ENCODE measurements at regions not wholly inside any gene's neighbourhood (a gene's known extent, or its start where the extent isn't known, plus 50 kb on each side); places are given as distances from the start of the nearest gene placed in this dataset.
A peak's percentile ranks its signal among the peaks of the same experiment; 100 is the strongest.

DNA sequence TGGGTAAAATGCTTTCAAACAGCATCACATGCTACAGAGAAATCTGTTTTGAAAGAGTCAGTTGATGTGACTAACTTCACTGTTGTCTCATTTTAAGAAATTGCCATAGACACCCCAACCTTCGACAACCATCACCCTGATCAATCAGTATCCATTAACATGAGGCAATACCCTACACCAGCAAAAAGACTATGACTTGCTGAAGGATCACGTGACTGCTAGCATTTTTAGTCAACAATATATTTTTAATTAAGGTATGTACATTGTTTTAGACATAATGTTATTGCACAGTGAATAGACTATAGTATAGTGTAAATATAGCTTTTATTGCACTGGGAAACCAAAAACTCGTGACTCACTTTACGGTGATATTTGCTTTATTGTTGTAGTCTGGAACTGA lies 200.0 kb upstream of the ARHGAP24 start:
- no peak for DNase-seq

DNA sequence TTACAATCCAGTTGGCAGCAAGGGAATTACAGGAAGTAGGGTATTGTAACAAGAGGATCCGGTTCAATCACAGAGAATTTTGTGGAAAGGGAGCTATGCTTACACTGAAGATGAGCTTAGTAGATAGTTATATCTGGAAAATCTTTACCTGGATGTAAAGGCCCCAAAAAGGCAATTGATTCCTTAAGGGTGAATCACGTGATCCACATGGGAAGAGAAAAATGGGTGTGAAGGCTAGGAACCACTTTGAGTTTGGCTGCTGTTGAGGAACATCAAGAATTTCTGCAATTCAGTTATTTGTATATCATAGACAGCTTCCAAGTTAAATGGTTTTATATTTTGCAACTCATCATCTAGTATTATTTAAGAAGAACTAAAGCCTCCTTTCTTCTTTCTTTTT lies 194.0 kb upstream of the ARHGAP24 start:
- no peak for DNase-seq

- DNase-seq, result no peak
Observed at GRCh38 chr4:85291226-85291625, 183.7 kb upstream of the ARHGAP24 start.

GRCh38 chr4:85298037-85298436 lies 176.9 kb upstream of the ARHGAP24 start:
- DNase-seq, result no peak

- no peak for DNase-seq
Observed at GRCh38 chr4:85302193-85302736, 172.7 kb upstream of the ARHGAP24 start.

GRCh38 chr4:85302756-85303155 lies 172.2 kb upstream of the ARHGAP24 start:
- no peak for DNase-seq

GRCh38 chr4:85318415-85318814 lies 156.5 kb upstream of the ARHGAP24 start:
- no peak for DNase-seq

GRCh38 chr4:85358831-85359230 lies 116.1 kb upstream of the ARHGAP24 start:
- no peak for DNase-seq

DNA sequence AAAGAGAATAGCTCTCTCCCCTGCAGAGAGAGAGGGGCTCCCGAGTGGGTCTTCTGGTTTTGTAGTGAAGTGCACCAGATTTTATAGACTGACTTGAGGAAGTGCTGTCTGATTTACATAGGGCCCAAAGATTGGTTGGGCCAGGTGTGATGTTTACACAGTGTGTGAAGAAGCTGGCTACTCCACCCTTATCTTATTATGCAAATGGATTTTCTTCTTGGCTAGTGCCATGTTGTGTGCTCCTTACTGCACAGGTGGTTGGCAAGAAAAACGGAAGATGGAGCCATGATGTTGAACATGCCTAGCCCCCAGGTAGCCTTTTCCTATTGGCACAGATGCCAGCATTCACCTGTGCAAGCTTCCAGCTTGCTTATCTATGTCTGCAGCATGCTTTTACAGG lies 112.4 kb upstream of the ARHGAP24 start:
- DNase-seq, result no peak

DNA sequence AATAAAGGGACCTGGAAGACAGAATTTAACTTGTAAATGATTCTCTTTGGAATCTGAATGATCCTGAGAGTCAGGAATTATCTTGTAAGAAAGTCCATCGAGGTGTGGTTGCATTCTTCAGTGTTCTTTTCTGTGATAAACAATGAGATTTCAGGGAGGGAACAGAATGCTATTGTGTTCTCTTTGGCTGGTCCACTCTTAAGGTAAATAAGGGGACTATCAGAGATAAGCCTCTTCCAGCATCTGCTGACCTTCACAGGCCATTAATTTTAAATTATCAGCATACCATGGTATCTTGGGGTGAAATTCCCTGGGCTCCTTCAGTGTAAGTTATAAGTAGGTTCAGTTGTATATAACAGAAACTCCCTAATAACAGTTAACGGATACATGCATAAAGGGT lies 107.1 kb upstream of the ARHGAP24 start:
- no peak for DNase-seq

DNA sequence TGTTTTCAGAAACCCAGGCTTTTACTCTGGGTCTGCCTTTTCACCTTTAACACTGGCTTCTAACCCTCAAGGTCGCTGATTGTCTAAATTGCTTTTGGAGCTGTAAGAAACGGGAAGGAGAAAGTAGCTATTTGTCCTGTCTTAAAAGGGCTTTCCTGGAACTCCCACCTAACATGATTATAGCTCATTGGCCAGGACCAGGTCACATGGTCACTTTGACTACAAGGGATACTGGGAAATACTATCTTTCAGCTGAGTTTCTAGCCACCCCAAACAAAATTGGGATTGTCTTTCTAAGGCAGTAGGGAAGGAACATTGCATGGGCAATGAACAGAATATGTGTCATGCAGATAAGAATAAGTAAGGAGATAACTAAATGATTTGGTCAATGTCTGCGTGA lies 106.7 kb upstream of the ARHGAP24 start:
- DNase-seq, result no peak

GRCh38 chr4:85368932-85369331 lies 106.0 kb upstream of the ARHGAP24 start:
- DNase-seq, result no peak

- DNase-seq, result no peak
Observed at GRCh38 chr4:85369703-85370380, 105.1 kb upstream of the ARHGAP24 start.

DNA sequence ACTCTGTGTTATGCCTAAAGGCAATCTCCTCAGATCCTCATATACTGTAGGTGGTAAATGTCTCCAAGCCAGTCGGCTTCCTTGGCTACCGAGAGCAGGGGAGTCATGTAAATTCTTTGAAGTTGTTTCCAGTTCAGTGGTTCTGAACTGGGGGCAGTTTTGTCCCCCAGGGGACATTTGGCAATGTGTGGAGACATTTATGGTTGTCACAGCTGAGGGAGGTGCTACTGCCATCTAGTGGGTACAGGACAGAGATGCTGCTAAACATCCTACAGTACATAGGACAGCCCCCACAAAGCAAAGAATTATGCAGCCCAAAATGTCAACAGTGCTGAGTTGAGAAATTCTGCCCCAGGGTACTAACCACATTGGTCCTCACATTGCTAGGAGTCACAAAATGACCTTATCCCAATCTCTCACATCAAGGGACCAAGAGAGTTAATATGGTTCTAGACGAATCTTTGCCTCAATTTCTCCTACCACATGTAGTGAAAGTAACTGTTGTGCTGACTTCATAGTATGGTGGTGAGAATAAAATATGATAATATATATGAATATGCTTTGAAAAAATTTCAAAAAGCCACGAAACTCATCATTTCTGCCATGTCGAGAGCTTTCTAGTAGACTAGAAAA lies 104.4 kb upstream of the ARHGAP24 start:
- peak in 1 of 2 experiments; percentile 49 for DNase-seq

DNA sequence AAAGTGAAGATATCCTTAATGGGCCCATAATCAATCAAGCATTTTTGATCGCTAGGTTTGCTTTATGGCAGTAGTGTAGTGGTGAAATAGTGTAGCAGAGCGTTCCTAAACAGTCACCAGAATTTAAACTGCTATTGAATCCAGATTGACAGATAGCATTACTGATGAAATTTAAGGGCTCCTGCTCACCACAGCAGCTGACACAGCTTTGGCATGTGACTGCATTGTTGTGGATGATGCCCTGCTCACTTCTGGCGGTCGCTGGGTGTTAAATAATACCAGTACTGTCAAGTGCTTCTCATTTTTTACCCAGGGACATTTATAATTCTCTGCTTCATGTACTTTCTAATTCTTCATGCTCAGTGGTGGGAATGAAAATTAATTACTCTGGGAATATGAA lies 102.0 kb upstream of the ARHGAP24 start:
- no peak for DNase-seq

DNA sequence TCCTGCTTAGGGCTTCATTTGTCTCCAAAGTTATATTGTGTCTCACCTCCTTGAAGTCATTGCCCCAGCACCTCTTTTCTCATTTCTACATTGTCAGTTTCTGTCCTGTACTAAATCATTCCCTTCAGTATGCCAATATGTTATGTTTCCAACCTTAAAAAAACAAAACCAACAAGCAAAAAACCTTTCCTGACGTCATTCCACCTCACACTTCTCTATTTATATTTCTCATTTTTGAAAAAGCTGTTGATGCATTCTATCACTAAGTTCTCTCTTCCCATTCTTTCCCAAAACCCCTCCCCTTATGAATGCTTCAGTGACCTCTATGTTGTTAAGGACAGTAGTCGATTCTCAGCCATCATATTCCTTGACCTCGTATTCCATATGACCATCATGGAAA lies 98.7 kb upstream of the ARHGAP24 start:
- DNase-seq, result no peak

DNA sequence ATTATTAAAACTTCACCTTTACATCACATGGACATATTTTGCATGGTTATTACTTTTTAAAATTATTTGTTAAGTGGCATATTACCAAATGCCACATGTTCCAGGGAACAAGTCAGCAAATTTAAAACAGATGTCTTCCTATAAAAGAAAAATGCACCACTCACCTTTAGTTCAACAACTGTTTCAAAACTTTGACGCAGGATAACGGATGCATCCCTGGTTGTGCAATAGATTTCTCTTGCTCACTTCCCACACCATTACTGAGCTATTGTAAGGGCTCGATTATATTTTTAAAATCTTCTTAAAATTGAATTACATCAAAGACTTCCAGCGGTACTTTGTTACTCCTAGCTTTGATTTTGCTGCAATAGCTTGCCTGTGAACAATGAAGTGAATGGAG lies 93.0 kb upstream of the ARHGAP24 start:
- no peak for DNase-seq

- no peak for DNase-seq
Observed at GRCh38 chr4:85391071-85391470, 83.9 kb upstream of the ARHGAP24 start.

DNA sequence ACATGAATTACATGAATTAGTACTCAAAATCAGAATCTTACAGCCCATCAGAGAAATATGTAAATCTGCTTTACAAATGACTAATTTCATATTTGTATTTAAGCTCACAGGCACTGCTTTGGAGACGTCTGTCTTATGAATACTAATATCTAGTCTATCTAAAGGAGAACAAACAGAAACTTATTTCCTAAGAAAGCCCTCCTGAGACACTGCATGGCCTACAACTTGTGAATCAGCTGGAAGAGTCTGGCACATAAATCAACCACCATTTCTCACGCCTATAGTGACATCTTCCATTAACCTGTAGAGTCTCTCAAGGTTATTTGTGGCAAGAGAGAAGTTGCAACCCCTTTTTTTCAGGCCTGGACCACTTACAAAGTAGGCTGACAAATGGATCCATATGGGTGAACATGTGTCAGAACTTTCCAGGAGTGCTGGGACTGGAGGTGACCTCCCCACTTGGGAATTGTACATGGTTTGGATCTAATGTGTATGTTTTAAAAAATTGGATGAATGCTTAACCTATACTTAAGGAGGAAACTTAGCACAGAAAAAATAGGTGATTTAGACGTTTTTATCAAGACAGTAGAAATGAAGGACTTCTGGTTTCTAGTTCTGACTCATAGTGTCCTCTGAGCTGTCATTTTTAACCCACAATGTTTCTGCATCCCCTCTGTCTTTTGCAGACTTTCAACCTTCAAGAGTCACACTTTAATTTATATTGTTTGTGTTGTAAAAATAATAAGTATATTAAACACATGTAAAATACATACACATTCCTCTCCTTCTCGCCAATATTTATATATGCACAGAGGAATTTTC lies 83.2 kb upstream of the ARHGAP24 start:
- DNase-seq, result no peak

DNA sequence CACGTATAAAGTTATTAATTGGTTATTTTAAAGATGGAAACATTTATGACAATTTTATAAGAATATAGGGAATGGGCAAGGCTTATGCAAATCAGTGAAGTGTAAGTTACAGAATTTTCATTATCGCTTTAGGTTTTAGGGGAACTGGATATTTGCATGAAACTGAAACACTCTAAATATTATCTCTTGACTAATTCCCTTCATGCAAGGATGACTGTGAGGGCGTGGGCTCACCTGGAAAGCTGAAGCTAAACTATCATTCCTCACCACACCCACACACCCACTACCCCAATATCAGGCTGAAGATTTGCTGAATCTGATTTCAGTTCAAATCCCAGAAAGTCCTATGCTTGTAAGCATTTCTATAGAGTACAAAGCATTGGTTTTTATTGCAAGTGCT lies 81.7 kb upstream of the ARHGAP24 start:
- DNase-seq, result peak; percentile 55 to 63

DNA sequence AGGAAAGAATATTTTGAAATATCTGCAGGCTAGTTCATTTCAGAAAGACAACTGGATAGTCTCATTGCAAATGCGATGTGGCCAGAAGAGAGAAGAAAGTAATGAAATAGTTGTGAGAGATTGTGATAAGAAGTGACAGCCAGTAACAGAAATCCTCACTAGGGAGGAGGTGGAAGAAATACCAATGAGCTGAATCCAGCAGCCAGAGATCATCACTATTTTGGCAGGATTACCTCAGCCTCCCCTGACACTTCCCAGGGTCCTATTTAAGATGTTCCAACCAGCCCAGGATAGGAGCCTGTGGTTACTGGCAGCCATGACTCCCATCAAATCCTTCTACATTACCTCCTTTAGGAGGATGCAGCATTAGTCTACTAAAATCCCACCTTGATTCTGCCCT lies 76.7 kb upstream of the ARHGAP24 start:
- DNase-seq, result no peak

GRCh38 chr4:85399270-85399669 lies 75.7 kb upstream of the ARHGAP24 start:
- DNase-seq, result no peak

- no peak for DNase-seq
Observed at GRCh38 chr4:85402371-85402770, 72.6 kb upstream of the ARHGAP24 start.

DNA sequence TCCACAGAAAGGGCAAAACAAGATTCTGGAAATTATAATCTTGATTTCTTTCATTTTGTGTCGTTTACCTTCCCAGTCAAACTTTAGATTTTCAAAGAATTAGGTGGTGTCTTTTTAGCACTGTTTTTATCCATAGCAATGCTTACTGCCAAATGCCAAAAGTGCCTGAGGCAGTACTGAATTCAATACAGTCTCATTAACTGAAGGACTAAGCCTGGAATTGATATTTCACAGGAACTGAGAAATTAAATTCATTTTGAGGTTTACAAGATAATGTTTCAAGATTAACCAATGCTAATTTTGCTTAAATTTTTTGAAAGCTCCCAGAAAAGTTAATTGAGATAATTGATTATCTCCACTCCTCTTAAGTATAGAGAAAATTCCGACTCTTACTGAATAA lies 68.8 kb upstream of the ARHGAP24 start:
- DNase-seq, result no peak
